Uterus (tissue), 2 donors: ENCODE measurements at regions not wholly inside any gene's neighbourhood (a gene's known extent, or its start where the extent isn't known, plus 50 kb on each side); places are given as distances from the start of the nearest gene placed in this dataset.

Source experiments
- CTCF ChIP-seq, 4 experiments: fragments of 200-600 bp in 2 of 4; fragments of 450-650 bp in 2 of 4; sonication (generic) in 2 of 4; IDR thresholded peaks; one replicate each; pipeline ENCODE4 v1.5.1; 2016 to 2019; ENCODE audit warnings: antibody characterized with exemption in 4 of 4, mild to moderate bottlenecking in 2 of 4, moderate library complexity in 1 of 4
- POLR2A ChIP-seq, 2 donors: fragments of 450-650 bp; IDR thresholded peaks; one replicate each; pipeline ENCODE4 v1.6.1; 2016; ENCODE audit warnings: antibody characterized with exemption in 2 of 2, mild to moderate bottlenecking in 1 of 2, moderate library complexity in 1 of 2

- TF ChIP-seq CTCF (IDR thresholded peaks at IDR 0.05) (no peak), POLR2A (IDR thresholded peaks at IDR 0.05) (no peak)
Observed at GRCh38 chr6:102832021-102832420, 1438.5 kb downstream of the GRIK2 start.
